OCI-M1 (cell line): ENCODE measurements at regions not wholly inside any gene's neighbourhood (a gene's known extent, or its start where the extent isn't known, plus 50 kb on each side); places are given as distances from the start of the nearest gene placed in this dataset.

ENCODE experiments used
- DNase-seq: peaks from one replicate; lab custom pipeline; 2025; lab: John Stamatoyannopoulos, UW

DNA sequence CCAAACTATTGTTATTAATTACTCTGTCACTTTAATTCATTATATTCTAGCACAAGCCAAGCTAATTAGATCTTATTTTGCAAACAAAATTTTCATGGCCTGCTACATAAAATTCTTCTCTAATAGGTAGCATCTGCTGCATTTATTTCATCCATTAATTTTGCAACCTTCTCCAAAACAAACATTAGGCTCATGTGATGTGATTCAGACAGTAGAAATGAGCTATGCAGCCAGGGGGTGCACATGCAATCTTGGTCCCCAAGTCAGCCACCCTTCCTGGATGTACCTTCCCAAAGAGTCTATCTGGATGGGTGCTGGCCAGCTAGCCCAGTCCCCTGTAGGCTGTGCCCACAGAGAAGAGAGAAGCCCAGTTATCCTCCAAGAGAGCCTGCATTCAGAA is 242.1 kb upstream of the OSR1 start:
- DNase-seq, result no peak

GRCh38 chr2:19598971-19599370 is 240.5 kb upstream of the OSR1 start:
- no peak for DNase-seq

DNA sequence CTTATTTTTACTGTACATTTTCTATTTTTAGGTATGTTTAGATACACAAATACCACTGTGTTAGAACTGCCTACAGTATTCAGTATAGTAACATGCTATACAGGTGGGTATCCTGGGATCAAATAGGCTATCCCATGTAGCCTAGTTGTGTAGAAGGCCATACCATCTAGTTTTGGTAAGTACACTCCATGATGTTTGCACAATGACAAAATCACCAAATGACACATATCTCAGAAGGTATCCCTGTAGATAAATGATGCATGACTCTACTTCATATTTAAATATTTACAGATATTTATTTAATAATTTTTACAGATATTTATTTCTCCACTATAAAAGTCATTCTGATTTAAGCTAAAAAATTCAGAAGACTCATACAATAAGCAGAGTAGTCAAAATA is 233.8 kb upstream of the OSR1 start:
- DNase-seq, result no peak

GRCh38 chr2:19589791-19590190 is 231.4 kb upstream of the OSR1 start:
- no peak for DNase-seq

DNA sequence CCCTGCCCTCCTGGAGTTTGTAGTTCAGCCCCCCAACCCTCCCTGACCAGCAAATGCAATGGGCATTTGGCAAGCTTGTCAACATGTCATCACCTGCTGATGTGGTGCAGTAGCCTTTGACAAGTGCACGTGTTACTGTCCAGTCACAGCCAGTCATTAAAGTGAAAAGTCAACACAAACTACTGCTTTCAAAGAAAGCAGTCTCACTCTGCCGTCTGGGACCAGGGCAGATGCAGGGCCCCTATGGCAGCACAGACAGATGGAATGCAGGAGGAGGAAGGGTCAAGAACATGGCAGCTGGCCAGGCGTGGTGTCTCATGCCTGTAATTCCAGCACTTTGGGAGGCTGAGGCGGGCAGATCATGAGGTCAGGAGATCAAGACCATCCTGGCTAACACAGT is 222.4 kb upstream of the OSR1 start:
- no peak for DNase-seq

DNA sequence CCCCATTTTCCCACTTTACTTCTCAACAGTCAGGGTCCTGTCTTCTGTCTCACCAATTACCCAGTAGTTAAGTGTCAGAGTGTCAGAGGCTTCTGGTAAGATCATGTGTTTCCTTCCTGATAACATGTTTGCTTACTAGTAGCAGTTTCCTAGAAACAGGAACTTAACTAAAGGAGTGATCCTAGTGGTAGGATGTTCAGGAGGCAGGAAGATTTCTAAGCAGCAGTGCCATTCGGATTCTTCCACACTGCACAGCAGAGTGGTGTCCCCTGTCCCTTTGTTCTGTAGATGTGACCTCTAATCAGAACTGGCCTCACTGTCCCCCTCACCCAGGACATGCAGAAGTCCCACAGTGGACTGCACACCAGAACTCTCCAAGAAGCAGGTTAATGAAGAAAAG is 221.8 kb upstream of the OSR1 start:
- peak; percentile 45 for DNase-seq

DNA sequence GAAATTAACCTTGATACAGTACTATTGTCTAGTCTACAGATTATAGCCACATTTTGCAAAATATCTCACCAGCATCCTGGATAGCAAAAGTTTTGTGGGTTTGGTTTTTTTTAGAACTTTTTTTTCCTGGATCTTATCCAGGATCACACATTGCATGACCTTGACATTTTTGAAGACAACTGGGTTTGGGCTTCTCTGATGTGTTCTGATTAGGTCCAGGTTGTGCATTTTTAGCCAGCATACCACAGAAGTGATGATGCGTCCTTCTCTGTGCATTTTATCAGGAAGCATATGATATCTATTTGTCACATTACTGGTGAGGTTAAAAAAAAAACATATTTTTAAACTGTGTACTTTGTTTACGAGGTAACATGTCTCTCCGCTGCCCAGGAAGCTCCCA is 221.0 kb upstream of the OSR1 start:
- no peak for DNase-seq

GRCh38 chr2:19577723-19578122 is 219.3 kb upstream of the OSR1 start:
- DNase-seq, result no peak

DNA sequence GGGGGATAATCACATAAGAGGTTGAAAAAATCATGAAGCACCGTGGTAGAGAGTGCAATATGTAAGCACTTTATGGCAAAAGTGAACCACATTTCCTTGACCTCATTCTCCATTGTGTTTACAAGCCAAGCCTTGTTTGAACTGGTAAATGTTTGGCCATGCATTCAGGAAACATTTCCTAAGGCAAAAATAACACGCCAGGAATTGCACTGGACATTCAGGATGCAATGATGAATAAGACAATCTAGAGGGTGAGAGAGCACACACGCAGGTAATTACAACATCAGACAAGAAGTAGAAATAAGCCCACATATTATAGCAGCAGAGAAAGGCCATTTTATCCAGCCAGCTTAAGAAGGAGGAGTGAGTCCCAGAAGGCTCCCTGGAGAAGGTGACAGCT is 218.0 kb upstream of the OSR1 start:
- no peak for DNase-seq

- no peak for DNase-seq
Measured at GRCh38 chr2:19575641-19576040, 217.2 kb upstream of the OSR1 start.

DNA sequence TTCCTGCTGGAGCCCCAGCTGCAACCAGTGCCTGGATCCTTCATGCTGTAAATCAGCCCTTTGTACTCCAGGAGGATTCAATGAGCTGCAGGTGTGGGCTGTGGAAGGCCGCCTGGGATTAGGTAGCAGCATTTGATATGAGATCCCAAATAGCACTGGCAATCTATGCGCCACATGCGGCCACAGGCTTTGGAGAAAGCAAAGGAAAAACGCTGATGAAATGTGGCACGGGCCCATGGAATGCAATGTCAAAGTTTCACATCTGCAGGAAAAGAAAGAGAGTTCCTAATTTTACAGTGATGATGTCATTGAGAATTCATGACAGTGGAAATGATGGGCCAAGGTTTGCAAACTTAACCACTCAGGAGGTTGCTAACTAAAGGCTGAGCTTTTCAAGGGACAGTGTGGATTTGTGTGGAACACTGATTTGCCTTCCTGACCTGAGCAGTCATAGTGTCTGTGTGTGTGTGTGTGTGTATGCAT is 216.4 kb upstream of the OSR1 start:
- DNase-seq, result no peak

DNA sequence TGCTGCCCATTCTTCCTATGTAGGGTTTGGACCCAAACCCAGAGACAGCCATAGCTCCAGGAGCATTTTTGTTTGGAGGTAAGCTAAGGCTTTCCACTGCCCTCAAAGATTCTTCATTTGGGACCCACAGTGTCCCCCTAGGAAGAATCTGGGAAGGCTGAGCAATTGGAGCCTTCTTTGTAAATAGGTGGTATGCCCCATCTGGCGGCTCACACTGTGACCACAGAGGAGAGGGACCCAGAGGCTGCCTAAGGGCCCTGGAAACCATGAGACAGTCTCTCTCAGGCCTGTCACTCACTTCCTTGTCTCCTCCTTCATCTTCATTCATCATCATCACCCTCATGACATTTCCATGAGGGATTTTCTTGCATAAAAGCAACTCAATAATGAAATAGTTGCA is 215.4 kb upstream of the OSR1 start:
- DNase-seq, result no peak

DNA sequence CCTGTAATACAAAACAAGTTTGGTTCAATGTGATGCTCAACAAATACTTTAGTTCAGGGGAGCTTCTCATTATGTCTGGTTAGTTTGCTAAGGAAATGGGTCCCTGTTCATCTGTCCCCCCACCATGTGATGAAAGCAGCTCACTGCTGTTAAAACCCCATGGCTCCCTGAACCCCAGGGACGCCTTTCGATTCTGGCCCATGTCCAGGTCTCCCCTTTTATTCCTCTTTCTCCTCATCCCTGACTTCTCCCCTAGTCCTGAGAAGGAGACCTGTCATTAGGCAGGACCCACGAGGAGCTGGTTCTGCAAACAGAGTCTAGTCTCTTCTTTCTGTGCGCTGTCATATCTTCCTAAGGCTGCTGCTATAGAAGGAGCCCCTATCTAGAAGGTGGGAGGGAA is 213.3 kb upstream of the OSR1 start:
- DNase-seq, result no peak

GRCh38 chr2:19569300-19569791 is 210.9 kb upstream of the OSR1 start:
- DNase-seq, result no peak

- DNase-seq, result no peak
Measured at GRCh38 chr2:19568809-19569208, 210.4 kb upstream of the OSR1 start.

GRCh38 chr2:19560785-19561184 is 202.4 kb upstream of the OSR1 start:
- no peak for DNase-seq

GRCh38 chr2:19559596-19560240 is 201.3 kb upstream of the OSR1 start:
- no peak for DNase-seq

DNA sequence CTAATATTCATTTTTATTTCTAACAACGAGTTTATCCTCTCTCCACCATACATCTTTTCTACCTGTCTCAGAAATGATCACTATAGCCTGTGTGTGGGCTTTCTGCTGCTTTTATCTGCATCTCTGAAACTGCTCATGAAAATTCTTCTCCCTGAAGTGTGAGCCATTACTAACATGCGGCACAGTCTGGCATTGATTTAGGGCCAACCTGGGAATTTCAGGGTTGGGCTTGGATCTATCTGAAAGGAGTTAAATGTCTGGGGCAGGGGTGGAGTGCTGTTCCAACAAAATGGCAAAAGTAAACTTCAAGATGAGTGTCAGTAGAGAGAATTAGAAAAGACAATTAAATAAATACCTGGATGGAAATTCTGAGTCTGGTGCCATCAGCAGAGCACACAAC is 198.2 kb upstream of the OSR1 start:
- DNase-seq, result no peak

DNA sequence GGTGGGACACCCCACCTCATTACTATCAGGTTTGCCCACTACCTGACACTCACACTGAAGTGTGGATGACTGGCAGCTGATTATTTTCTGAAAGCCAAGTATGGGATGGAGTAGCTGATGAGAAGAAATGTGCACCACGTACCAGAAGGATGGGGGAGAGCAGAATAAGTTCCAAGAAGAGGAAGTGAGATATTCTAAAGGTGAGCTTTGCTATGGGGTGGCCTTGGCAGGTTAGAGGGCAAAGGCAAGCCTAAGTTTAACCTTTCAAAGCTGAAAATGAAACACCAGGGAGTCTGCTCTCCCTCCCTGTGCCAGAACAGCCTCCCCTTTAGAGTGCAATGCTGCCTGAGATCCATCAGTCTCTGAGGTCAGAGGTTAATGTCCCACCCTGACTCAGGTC is 196.1 kb upstream of the OSR1 start:
- no peak for DNase-seq

- no peak for DNase-seq
Measured at GRCh38 chr2:19552270-19552669, 193.8 kb upstream of the OSR1 start.

- no peak for DNase-seq
Measured at GRCh38 chr2:19550750-19551149, 192.3 kb upstream of the OSR1 start.

DNA sequence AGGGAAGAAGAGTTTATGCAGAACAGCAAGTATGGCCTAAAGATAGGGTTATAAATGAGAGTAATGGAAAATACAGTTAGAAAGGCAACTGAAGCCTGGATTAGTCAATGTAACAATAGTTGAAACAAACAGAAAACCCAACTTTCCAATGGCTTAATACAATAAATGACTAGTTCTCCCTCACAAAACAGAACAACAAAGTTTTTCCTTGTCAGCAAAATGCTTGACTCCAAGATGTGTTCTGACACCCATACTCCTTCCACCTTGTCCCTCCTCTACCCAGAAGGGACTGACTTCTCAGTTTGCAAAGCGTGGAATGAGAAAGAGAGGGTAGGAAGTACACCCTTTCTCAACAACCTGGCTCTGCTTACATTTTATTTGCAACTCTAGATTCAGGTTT is 191.4 kb upstream of the OSR1 start:
- DNase-seq, result no peak

- DNase-seq, result no peak
Measured at GRCh38 chr2:19548116-19548515, 189.7 kb upstream of the OSR1 start.

DNA sequence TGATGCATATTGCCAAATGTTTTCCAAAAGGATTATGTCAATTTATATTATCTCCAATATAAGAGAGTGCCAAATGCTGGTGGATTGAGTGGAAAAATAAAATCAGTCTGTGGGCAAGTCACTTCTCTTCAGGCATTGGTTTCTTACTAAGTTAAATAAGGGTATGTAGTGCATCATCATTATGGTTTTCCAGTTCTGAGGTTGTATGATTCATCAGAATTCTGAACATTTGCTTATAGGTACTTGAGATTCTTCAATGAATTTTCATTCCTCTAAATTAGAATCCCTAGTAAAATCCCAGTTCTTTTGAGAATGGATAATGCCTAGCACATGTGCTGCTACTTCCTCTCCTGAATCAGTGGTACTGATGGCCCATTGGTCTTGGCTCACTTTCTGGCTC is 188.9 kb upstream of the OSR1 start:
- no peak for DNase-seq
